ENCODE measurements at regions not wholly inside any gene's neighbourhood (a gene's known extent, or its start where the extent isn't known, plus 50 kb on each side); places are given as distances from the start of the nearest gene placed in this dataset.

DNA sequence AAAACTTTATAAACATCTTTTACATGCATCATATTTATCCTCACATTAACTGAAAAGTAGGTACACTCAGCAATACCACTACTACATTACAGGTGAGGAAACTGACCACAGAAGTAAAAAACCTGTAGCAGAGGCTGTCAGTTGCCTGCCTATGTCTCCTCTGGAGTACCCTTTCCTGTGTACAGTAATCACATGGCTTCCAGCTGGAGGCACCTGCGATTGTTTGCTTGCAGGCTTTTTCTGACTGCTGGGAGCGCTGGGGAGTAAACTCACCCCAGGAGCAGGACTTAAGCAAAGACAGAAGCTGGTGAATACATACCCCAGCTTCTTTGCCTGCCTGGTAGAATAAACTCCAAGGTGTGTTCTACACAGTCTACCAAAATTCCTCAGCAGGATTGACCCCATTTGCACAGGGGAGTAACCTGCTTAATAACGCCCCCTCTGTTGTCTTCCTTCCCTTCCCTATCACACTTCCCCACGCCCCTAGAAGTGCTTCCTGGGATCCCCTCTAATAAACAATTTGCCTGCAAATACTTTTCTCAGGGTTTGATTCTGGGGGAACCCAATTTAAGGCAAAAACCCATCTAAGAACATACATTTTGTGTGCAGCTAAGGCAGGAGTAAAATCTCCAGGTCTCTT lies 138.9 kb downstream of the PTH2R start:
- DNase-seq (ENCODE audit: low spot score), result no peak

DNA sequence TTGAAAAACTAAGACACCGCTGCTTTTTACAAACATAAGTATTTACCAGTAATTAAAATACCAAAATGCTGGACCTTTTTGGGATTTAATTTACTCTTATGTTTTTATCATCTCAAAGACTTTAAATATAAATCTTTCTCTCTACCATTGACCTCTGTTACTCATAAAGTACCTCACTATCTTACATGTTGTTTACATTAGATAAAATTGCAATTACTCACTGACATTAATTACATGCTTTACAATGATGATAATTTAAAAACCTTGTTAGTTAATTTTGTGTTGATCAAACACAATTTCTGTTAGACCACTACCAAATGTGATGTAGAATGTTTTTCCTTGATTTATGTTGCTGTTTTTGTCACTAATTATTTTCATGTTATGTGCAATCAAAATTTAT lies 139.5 kb downstream of the PTH2R start:
- DNase-seq (ENCODE audit: low spot score), result no peak

DNA sequence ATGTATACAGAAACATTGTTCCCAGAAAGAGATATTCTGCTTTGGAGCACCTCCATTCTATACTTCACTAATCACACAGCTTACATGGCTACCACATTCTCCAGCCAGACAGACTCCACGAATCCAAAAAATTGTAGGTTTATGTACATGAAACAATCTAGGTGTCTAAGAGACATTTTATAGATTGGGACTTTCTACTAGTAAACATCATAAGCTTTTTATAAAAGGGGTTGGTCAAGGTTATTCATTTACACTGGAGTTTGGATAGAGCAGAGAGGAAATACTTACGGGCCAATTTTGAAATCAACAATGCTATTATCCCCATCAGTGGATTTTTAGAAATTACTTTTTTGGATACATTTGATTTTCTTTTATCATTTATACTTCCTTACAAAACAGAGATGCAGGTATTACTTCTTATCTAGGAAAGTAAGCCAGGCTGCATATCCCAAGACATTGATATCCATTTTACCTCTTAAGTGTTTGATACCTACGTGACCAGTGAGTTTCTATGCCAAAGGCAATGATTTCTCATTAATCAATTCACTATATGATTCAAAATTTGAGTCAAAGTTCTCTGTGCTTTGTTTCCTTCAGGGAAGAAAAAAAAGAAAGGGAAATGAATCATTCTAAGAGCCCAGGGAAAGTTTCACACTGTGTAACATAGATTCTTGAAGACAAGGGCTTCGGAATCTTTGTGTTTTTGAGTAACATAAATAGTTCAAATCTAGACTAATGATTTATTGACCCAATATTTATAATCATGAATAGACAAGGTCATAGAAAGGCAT lies 140.5 kb downstream of the PTH2R start:
- no peak for DNase-seq (ENCODE audit: low spot score)

DNA sequence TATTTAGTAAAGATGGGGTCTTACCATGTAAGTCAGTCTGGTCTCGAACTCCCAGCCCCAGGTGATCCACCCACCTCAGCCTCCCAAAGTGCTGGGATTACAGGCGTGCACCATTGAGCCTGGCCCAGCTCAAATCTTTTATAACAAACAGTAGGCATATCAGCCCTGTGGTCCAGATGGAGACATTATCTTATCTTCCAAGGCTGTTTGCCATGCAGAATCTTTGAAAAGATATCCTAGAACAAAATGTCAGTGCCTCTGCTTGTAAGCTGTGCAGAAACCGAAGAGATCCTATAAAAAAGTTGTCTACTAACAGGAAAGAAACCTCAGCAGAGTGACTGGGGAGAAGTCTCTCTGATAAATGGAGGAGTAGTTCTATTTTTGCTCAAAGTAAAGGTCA lies 142.1 kb downstream of the PTH2R start:
- DNase-seq (ENCODE audit: low spot score), result no peak

DNA sequence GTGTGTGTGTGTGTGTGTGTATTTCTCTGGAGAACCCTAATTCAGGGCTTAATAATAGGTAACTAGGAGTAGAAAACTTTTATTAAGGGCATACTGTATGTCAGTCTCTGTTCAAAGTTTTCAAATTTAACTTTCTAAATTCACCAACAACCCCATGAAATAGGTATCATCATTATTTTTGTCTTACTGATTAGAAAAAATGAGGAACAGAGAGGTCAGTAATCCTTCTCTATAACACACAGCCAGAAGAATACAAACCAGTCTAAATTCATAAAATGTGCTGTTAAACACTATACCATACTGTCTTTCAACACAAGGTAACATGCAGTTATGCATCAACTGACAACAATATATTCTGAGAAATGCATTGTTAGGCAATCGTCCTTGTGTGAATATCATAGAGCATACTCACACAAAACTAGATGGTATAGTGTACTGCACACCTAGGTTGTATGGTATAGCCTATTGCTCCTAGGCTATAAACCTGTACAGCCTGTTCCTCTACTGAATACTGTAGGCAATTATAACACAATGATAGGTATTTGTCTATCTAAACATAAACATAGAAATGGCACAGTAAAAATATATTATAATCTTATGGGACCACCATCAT lies 143.1 kb downstream of the PTH2R start:
- DNase-seq (ENCODE audit: low spot score), result no peak

DNA sequence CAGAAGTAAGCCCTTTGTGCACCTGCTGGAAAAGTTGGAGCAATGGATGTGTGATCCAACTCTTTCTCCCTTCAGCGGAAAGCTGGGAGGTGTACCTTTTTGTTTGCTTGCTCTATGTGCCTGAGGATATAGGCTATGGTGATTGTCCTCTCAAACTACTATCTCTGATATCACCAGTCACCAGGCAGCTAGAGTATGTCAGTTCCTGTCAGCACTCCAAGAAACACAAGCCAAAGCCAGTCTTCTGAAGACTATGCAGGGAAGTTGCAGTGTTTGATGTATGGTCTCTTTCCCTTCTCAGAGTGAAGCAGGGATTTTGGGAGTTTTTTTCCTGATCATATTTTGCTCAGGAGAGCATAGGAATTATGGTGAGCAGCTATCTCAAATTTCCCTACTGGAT lies 146.4 kb downstream of the PTH2R start:
- no peak for DNase-seq (ENCODE audit: low spot score)

DNA sequence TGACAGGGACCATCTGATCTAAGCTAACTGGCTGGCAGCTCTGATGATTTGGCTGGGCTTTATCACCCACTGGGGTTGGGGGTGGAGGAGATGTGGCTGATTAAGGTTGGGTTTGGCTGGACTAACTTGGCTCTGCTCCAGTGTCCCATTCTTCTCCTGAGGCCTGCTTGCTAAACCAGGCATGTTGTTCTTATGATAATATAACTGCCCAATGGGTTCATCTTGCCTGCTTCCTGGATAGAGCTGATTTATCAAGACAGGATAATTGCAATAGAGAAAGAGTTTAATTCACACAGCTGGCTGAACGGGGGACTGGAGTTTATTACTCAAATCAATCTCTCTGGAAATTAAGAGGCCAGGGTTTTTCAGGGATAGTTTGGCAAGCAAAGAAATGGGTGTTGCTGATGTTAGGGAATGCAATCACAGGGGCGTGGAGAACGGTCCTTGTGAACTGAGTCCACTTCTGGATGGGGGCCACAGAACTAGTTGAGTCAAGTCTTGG lies 150.4 kb downstream of the PTH2R start:
- DNase-seq (ENCODE audit: low spot score), result no peak

DNA sequence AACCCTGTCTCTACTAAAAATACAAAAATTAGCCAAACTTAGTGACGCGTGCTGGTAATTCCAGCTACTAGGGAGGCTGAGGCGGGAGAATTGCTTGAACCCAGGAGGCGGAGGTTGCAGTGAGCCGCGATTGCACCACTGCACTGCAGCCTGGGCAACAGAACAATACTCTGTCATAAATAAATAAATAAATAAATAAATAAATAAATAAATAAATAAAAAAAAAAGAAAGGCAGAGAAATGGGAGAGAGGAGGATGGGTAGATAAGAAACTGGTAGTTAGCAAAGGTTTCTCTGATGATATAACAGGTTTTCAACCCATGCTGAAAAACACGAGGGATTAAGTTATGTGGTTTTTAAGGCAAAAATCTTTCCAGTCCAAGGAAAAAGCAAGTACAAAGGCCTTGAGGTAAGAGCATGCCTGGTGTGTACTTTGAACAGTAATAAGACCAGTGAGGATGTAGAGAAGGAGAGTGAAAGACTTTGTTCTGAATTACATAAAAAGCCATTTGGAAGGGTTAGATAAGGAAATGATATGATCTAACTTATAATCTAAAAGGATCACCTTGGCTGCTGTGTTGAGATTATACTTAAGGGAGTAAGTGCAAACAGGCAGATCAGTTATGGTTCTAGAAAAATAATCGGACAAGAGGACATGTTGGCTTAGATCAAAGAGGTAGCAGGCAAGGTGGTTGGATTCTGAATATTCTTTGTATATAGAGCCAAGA lies 159.3 kb downstream of the PTH2R start:
- no peak for DNase-seq (ENCODE audit: low spot score)

DNA sequence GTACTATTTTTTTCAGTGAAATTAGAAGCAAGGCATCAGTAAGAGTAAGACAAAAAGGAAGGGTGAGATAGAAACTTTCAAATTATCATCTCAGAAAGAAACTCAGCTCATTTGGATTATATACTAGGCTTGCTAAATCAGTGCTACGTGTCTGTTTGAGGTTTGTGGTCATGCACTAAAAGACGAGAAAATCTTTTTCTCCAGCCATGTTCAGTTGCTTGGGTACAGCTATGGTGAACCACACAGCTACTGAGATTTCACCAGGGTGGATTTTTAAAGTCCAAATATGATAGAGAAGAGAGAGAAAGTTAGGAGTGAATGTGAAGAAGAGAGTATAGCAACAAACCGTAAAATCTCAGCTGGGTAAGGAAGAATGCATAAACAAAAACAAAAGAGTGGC lies 161.6 kb downstream of the PTH2R start:
- no peak for DNase-seq (ENCODE audit: low spot score)

DNA sequence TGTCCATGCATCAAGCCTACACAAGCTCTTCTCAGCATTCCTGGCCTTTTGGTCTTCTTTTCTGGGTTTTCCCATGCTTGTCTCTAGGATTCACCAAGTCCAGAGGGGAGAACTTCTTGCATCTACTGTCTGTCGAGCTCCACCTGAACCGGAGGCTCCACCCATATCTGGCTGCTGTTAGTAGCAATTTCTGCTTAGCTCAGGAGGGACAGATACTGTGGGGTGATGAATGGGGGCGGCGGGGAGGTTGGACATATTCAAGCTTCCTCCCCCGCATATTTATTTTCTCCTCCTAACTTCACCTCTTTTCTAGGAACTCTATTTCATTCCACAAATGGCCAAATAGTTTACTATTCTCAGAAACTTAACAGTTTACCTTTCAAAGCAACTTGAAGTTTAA lies 163.5 kb downstream of the PTH2R start:
- DNase-seq (ENCODE audit: low spot score), result no peak

DNA sequence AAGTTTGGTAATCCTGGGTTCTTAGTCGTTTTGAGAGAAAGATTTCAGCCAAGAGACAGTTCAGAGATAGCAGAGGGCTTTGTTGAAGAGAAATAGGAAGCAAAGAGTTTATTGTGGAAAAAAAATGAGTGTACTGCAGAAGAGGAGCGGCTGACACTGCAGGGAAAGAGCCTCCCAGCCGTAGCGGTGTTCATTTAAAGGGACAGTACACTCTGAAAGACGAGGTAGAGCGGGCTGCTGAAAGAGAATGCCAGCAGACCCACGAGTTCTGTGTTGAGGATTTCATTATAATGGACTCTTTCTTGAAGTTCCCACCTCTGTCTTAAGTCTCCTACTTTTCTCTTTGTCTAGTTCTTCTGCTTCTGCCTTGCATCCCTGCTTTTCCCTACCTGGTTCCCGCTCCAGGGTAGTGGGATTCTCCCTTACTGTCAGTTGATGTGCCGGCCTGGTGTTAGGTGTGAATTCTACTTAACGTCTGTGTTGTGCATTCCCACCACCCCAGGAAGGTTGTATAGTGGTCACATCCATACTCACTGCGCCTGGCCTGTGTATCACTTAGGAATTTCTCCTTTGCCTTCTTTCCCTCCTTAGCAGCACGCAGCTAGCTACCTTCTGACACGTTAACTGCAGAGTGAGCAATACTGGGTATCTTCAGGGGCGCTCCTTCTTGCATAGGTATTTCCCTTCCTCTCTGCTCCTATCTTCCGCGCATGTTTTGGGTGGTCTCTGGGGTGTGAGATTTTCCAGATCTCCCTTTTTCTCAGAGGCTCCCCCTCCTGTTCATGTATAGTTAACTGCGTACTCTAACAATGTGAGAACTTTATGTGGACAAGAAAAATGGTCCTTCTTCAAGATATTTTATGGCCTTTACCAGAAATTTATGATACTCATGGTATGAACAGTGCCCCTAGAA lies 164.5 kb downstream of the PTH2R start:
- DNase-seq (ENCODE audit: low spot score), result no peak

DNA sequence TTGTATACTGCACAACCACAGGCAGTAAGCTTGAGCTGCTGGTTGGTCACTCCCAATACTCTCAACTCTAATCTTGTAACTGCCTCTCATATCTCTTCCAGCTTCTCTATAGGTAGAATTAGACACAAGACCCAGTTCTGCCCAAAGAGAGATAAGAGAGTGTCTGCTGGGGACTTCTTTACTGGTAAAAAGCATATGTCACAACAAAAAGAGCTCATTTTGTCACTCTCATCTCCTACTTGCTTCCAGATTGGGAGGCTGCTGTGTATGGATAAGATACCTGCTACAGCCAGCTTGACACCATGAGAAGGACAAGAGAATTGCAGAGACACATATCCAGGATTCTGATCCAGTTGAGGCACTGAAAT lies 165.2 kb downstream of the PTH2R start:
- no peak for DNase-seq (ENCODE audit: low spot score)

DNA sequence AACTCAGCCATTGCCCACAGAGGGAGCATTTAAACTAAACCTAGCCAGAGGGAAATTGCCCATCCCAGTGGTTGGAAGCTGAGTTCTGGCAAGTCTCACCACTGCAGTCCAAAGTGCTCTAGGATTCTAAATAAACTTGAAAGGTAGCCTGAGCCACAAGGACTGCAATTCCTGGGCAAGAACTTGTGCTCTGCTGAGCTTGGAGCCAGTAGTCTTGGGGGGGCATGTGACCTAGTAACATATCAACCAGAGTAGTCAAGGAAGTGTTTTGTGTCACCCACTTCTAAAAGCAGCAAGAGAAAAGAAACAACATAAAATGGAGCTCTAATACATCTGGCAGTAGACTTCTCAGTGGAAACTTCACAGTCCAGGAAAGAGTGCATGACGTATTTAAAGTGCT lies 167.0 kb downstream of the PTH2R start:
- no peak for DNase-seq (ENCODE audit: low spot score)

DNA sequence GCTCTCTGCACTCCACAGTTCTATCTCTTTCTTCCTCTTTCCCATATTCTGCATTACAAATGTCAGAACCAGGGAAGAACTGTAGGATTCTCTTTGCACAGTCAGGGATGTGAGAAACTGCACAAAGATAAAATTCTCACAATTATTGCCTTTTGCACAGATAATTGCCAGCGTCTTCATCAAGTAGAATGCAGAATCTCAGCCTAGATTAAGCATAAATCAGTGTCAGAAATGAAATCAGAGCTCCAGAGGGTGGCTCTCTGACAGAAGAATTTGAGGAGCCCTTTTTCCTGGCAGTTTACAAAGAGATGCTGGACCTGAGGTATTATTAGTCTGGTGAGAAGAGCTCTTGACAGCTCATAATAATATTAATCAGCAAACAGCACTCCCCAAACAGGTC lies 173.1 kb downstream of the PTH2R start:
- DNase-seq (ENCODE audit: low spot score), result no peak

DNA sequence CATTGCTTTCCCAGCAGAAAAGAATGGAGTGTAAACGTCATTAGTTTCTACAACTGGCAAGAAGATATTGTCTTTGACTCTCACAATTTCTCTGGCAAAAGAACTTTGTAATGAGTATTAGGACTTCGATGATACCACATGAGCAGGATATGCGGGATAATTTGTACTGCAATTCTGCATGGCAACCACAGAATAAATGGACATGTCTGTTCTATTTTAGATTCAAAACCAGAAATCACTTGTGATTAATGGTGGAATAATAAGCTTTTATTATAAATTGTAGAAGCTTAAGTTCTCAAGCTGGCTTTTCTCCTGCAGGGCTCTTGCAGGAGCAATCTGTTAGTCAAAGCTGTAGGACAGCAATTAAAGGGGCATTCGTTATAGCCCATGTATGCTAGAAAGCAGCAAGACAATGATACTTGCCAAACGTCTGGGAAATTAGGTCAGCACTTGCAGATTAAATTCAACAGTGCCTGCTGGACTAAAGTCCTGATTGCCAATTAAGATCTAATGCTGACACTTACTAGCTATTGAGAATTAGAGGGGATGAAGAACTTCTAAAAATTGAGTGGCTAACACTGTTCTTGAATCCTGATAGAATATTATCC lies 177.9 kb downstream of the PTH2R start:
- peak; percentile 1 for DNase-seq (ENCODE audit: low spot score)

DNA sequence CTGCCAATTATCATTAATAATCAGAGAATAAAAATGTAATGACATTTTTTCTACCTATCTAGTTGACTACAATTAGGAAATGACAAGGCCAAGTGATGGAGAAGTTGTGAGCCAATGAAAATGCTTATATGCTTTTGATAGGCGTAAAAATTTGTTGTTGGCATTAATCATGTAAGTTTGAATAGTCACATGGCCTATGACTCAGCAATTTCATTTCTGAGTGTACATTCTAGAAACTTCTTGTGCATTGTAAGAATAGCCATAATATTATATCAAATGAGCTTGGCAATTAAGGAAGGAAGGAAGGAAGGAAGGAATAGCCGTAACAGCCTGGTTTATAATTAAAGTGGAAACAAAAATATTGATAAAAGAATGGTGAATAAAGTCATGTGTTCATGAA lies 179.9 kb downstream of the PTH2R start:
- no peak for DNase-seq (ENCODE audit: low spot score)

DNA sequence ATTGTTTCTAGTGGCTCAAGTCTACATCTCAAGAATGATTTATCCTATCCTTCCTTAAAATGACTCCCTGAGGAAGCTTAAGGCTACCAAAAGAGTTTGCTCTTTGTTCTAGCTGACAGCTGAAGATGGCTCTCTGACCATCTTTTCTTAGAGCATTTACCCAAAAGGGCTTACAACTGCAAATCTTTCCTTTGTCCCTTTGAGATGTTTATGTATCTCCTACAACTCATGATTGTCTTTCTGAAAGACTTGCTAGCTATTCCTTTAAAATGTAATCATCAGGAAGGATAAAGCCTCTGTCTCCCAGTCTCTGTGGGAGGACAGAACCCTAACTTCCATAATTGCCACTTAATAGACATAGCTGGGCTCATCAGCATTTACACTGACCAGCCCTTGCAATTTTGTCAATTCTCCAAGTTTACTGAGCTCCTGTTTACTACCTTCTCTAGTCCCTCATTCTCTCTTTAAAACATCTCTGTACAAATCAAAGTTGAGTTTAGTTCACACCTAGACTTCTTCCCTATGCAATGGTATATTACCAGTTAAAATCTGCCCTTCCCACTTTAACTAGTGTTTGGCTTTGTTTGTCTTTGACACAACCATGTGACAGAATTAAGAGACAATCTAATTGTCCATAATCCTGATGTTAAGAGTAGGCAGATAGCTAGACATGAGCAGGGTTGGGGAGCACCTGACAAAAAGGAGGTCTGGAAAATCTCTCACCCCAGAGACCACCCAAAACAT lies 188.2 kb downstream of the PTH2R start:
- no peak for DNase-seq (ENCODE audit: low spot score)

DNA sequence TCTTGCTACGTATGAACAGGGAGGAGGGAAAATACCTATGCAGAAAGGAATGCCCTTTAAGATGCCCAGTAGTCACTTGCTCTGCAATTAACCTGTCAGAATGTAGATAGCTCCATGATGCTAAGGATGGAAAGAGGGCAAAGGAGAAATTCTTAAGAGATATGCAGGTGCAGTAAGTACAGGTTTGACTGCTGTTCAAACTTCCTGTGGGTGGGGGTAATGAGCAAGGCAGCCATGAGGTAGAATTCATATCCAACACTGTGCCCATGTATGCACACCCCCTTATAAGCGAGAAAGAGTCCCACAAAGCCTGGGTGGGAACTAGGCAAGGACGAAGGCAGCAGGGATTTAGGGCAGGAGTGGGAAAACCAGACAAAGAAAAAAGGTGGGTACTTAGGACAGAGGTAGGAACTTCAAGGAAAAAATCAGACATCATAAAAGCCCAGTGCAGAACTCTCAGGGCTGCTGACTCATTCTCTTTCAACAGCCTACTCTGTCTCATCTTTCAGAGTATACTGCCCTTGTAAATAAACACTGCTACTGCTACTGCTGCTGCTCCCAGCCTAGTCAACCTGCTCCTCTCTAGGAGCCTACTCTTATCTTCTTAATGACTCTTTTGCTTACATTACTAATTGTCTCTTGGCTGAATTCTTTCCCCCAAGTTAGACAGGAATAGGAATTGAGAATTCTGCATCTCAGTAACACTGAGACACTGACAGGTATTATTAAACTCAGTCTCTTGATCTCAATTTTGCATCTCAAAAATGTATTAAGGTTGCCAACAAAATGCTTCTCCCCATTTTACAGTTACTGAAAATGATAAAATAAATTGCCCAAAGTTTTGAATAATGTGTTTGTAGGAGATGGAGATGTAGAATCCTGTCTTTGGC lies 189.0 kb downstream of the PTH2R start:
- DNase-seq (ENCODE audit: low spot score), result no peak

DNA sequence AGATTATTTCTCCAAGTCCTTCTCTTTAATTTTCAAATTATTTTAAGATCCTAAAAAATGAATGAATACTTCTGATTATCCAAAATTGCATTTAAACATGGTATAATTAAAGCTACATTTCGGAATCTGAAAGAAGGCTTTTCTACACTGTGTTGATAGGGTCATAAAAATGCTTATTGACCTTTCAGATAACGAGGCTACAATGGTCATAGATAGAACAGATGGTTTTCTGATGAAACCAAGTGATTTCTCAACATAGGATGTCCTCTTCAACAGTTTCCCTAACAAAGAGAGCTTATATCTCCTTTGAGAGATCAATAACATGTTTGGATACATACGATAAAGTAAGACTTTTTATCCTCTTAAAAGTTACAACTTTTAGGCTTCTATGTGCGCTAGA lies 201.1 kb downstream of the PTH2R start:
- DNase-seq (ENCODE audit: low spot score), result no peak
